Transverse colon (tissue), 4 donors: ENCODE measurements at regions not wholly inside any gene's neighbourhood (a gene's known extent, or its start where the extent isn't known, plus 50 kb on each side); places are given as distances from the start of the nearest gene placed in this dataset.

Experiments used
- DNase-seq: peaks from one replicate; pipeline ENCODE4 v3.0.0-alpha.2; 2019
- H3K27ac ChIP-seq, 4 donors: fragments of 200-600 bp; sonication (generic); 2 replicates each; pipeline ENCODE4 v1.5.1; 2016 to 2018; ENCODE audit warnings: inconsistent platforms in 4 of 4
- H3K27me3 ChIP-seq: fragments of 200-600 bp; sonication (generic); 2 replicates; pipeline ENCODE4 v1.5.1; 2017; ENCODE audit warnings: inconsistent platforms
- H3K36me3 ChIP-seq, 4 donors: fragments of 200-600 bp; sonication (generic); 2 replicates each; pipeline ENCODE4 v1.5.1; 2017 to 2019; ENCODE audit warnings: inconsistent platforms in 4 of 4
- H3K4me1 ChIP-seq, 4 donors: fragments of 200-600 bp; sonication (generic); 2 replicates each; pipeline ENCODE4 v1.5.1; 2017 to 2020; ENCODE audit warnings: inconsistent platforms in 4 of 4
- H3K4me3 ChIP-seq, 4 donors: fragments of 200-600 bp; sonication (generic); 1 replicate in 1 of 4; 2 replicates in 3 of 4; pipeline versions ENCODE4 v1.5.1 to v1.6.1; 2017 to 2019; ENCODE audit warnings: inconsistent platforms in 4 of 4
- H3K9me3 ChIP-seq, 2 donors: fragments of 200-600 bp; sonication (generic); 2 replicates each; pipeline ENCODE4 v1.5.1; 2017 to 2019; ENCODE audit warnings: inconsistent platforms in 2 of 2
- EP300 ChIP-seq: sonication (generic); formaldehyde crosslinking; IDR thresholded peaks from one replicate; pipeline ENCODE4 v1.6.1; 2017; ENCODE audit warnings: antibody characterized with exemption, low read depth
- POLR2A ChIP-seq: fragments of 450-650 bp; IDR thresholded peaks from one replicate; pipeline ENCODE4 v1.6.1; 2016; ENCODE audit warnings: antibody characterized with exemption, mild to moderate bottlenecking, moderate library complexity
- POLR2AphosphoS5 ChIP-seq, 3 donors: sonication (generic); formaldehyde crosslinking; IDR thresholded peaks; one replicate each; pipeline ENCODE4 v1.6.1; 2016; ENCODE audit warnings: antibody characterized with exemption in 3 of 3
- WGBS, 2 donors: methylation state at CpG; one replicate each; pipeline ENCODE4 v1.1.5; 2018; ENCODE audit warnings: low coverage in 1 of 2; 5-methylcytosine and 5-hydroxymethylcytosine counted together
- in situ Hi-C, 4 donors: fragments of 200-750 bp; cut with MboI; loops; one replicate each; pipeline versions ENCODE4 v1.15.0 to v1.15.1; 2017; ENCODE audit warnings: low sequenced_read_pairs in 3 of 4, low pct_ligation_motif_present in 1 of 4, low pct_unique_long_range_greater_than_20kb in 1 of 4
- intact Hi-C: fragments of 100-400 bp; cut with DNase I; formaldehyde crosslinking; loops from one replicate; pipeline ENCODE4 v1.15.1; 2023; ENCODE audit warnings: low total_unique reads
- TF ChIP-seq, protein P1 (sequence below), 5 experiments: fragments of 200-600 bp in 3 of 5; fragments of 450-650 bp in 2 of 5; sonication (generic) in 3 of 5; IDR thresholded peaks; 1 replicate in 2 of 5; 2 replicates in 3 of 5; pipeline ENCODE4 v1.5.1; 2016 to 2017; ENCODE audit warnings: antibody characterized with exemption in 5 of 5, inconsistent platforms in 3 of 5, mild to moderate bottlenecking in 2 of 5, moderate library complexity in 1 of 5

DNA sequence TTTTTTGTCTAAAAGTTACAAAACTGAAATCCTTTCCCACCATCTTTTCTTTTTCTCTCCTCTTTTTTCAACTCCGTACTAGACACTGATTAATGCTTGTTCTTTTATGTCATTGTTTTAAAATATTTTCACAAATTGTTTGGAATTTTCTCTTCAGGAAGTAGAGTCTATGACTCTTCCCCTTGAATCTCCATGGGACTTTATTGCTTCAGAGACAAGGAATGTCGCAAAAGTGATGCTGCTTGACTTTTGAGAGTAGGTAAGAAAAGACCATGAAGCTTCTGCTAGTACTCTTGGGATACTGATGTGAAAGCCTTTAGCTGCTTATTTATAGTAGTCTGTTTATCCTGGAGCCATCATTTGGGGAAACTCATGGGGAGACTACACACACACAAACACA lies 260.1 kb upstream of the SLC10A2 start:
- in situ Hi-C loops, result no loop called here
- intact Hi-C loops, result no loop called here
- Histone ChIP-seq H3K4me3 (no peak overlapping the region), H3K27ac (no peak overlapping the region), H3K9me3 (no peaks in the 10 kb centered on the region), H3K4me1 (no peaks in the 10 kb centered on the region), H3K36me3 (no peaks in the 10 kb centered on the region), H3K27me3 (no peaks in the 10 kb centered on the region)
- TF ChIP-seq, protein P1, sequence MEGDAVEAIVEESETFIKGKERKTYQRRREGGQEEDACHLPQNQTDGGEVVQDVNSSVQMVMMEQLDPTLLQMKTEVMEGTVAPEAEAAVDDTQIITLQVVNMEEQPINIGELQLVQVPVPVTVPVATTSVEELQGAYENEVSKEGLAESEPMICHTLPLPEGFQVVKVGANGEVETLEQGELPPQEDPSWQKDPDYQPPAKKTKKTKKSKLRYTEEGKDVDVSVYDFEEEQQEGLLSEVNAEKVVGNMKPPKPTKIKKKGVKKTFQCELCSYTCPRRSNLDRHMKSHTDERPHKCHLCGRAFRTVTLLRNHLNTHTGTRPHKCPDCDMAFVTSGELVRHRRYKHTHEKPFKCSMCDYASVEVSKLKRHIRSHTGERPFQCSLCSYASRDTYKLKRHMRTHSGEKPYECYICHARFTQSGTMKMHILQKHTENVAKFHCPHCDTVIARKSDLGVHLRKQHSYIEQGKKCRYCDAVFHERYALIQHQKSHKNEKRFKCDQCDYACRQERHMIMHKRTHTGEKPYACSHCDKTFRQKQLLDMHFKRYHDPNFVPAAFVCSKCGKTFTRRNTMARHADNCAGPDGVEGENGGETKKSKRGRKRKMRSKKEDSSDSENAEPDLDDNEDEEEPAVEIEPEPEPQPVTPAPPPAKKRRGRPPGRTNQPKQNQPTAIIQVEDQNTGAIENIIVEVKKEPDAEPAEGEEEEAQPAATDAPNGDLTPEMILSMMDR (IDR thresholded peaks at IDR 0.05), result no peak
- TF ChIP-seq POLR2AphosphoS5 (IDR thresholded peaks at IDR 0.05) (no peak), POLR2A (no peak), EP300 (no peak)
- WGBS, 2 donors, result 65 to 83% methylated on average over 2 of the region's 2 CpGs
- DNase-seq, result no peak

DNA sequence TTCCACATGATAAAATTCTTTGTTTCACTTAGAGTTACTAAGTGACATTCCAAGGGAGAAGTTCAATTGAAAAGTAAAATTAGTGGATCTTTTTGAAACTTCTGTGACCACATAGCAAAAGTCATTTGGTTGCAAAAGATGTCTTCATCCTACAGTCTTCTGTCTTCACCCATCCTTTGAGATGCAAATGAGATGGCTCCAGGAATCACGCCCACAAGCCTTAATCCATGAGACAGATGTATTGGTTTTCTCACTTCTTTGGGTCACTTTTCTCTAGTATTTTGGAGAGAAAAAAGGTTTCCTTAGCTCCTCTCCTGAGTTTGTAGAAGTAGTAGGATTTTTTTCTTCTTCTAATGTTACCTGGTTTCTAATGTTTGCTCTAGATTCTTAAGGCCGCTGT lies 259.5 kb upstream of the SLC10A2 start:
- in situ Hi-C loops, result no loop called here
- no peaks in the 10 kb centered on the region for H3K9me3 ChIP-seq
- H3K4me3 ChIP-seq, result no peak overlapping the region
- H3K4me1 ChIP-seq, result no peaks in the 10 kb centered on the region
- H3K27me3 ChIP-seq, result no peaks in the 10 kb centered on the region
- no peak for DNase-seq
- intact Hi-C loops, result no loop called here
- H3K36me3 ChIP-seq, result no peaks in the 10 kb centered on the region
- H3K27ac ChIP-seq, result no peak overlapping the region
- WGBS, 2 donors, result 63 to 79% methylated on average over 2 of the region's 2 CpGs
- TF ChIP-seq POLR2A, result no peak
- TF ChIP-seq, protein P1 (IDR thresholded peaks at IDR 0.05), result no peak
- no peak for TF ChIP-seq EP300
- TF ChIP-seq POLR2AphosphoS5 (IDR thresholded peaks at IDR 0.05), result no peak

DNA sequence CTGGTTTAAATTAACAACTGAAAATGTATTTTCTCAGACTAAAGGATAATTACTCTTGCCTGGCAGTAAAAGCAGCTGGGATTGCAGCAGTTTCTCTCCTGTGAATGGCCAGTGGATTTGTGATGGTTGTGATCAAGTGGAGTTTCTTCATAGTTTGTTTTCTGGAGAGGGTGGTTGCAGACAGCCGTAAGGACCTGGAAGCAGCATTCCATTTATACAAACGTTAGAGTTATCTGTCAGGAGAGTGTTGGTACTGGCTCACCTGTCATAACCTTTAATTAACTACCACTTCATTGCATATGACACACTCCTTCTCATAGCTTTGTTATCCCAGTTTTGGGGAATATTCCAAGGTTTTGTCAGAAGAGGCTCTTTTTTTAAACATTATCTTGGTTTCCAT lies 258.4 kb upstream of the SLC10A2 start:
- in situ Hi-C loops, result no loop called here
- Histone ChIP-seq H3K4me1 (no peaks in the 10 kb centered on the region), H3K9me3 (no peaks in the 10 kb centered on the region), H3K4me3 (no peak overlapping the region), H3K27me3 (no peaks in the 10 kb centered on the region), H3K27ac (no peak overlapping the region), H3K36me3 (no peaks in the 10 kb centered on the region)
- intact Hi-C loops, result no loop called here
- TF ChIP-seq, protein P1 (IDR thresholded peaks at IDR 0.05), result no peak
- WGBS, 2 donors, result 56 to 71% methylated on average over 1 to 2 of the region's 2 CpGs
- no peak for DNase-seq

DNA sequence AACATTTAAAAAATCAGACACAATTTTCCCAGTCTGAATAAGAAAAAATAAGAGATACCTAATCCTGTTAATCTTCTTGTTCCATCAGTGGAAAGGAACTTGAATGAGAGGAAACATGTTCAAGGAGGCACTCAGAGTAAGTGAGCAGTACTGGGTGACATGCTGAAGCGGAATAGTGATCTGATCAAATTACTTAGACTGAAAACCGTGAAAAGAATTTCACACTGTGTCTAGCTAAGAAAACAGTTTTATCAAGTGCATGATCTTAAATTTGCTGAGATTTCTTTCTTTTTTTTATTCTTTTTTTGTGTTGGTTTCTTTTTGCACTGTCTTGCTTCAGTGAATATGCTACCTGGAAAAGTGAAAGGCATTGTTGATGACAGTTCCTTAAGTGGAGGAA lies 249.5 kb upstream of the SLC10A2 start:
- 86 to 95% methylated on average over 2 of the region's 2 CpGs for WGBS, 2 donors
- Histone ChIP-seq H3K36me3 (no peaks in the 10 kb centered on the region), H3K27ac (no peak overlapping the region), H3K27me3 (no peaks in the 10 kb centered on the region), H3K4me3 (no peak overlapping the region), H3K9me3 (no peaks in the 10 kb centered on the region), H3K4me1 (no peaks in the 10 kb centered on the region)
- intact Hi-C loops (no loop called here), in situ Hi-C loops (no loop called here)
- no peak for DNase-seq
- TF ChIP-seq POLR2A, result no peak
- no peak for TF ChIP-seq POLR2AphosphoS5 (IDR thresholded peaks at IDR 0.05)
- TF ChIP-seq EP300, result no peak
- TF ChIP-seq, protein P1 (IDR thresholded peaks at IDR 0.05), result no peak
